ENCODE measurements at regions not wholly inside any gene's neighbourhood (a gene's known extent, or its start where the extent isn't known, plus 50 kb on each side); places are given as distances from the start of the nearest gene placed in this dataset.

GRCh38 chr1:194114288-194114687, 927.9 kb upstream of the B3GALT2 start:
- TF ChIP-seq, protein P1, sequence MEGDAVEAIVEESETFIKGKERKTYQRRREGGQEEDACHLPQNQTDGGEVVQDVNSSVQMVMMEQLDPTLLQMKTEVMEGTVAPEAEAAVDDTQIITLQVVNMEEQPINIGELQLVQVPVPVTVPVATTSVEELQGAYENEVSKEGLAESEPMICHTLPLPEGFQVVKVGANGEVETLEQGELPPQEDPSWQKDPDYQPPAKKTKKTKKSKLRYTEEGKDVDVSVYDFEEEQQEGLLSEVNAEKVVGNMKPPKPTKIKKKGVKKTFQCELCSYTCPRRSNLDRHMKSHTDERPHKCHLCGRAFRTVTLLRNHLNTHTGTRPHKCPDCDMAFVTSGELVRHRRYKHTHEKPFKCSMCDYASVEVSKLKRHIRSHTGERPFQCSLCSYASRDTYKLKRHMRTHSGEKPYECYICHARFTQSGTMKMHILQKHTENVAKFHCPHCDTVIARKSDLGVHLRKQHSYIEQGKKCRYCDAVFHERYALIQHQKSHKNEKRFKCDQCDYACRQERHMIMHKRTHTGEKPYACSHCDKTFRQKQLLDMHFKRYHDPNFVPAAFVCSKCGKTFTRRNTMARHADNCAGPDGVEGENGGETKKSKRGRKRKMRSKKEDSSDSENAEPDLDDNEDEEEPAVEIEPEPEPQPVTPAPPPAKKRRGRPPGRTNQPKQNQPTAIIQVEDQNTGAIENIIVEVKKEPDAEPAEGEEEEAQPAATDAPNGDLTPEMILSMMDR (IDR thresholded peaks at IDR 0.05 in 2 of 3, conservative IDR thresholded peaks at IDR 0.05 in 1 of 3; ENCODE audit: borderline replicate concordance in 1 of 3, insufficient read depth in 1 of 3, low read depth in 2 of 3, low read length in 2 of 3) = no peak
- TF ChIP-seq EZH2 (IDR thresholded peaks at IDR 0.05) = no peak

Data from HCT116 (cell line).